ENCODE measurements at regions not wholly inside any gene's neighbourhood (a gene's known extent, or its start where the extent isn't known, plus 50 kb on each side); places are given as distances from the start of the nearest gene placed in this dataset.
"Not testable (repeated sequence)": the region's sequence is repeated elsewhere in the genome, so short reads cannot be mapped to it uniquely, and the experiment has no call there.

DNA sequence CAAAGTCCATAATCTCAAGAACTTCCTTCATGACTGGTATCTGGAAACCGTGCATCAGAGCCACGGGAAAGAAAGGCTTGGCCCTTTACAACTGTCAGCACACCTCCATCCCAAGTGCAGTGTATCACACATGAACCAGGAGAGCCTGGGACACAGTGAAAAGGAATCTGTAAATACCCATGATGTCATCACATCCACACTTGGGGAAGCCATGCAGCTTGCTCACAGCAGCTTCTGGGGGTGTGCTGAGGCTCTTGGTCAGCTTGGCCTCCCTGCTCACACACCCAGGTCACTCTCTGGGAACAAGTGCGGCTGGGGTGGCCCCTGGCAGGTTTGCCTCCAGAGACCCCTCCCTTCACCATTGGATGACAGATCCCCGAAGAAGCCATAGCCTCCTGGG is 51.6 kb upstream of the ASAH2B start:
- peak in 1 of 2 donors; percentile 26 for ATAC-seq
- intact Hi-C loops (cut with DNase I); DNase-seq: not testable (repeated sequence)

- intact Hi-C loops (cut with DNase I); DNase-seq: not testable (repeated sequence)
Observed at GRCh38 chr10:50684365-50684764, 55.4 kb upstream of the ASAH2B start.

DNA sequence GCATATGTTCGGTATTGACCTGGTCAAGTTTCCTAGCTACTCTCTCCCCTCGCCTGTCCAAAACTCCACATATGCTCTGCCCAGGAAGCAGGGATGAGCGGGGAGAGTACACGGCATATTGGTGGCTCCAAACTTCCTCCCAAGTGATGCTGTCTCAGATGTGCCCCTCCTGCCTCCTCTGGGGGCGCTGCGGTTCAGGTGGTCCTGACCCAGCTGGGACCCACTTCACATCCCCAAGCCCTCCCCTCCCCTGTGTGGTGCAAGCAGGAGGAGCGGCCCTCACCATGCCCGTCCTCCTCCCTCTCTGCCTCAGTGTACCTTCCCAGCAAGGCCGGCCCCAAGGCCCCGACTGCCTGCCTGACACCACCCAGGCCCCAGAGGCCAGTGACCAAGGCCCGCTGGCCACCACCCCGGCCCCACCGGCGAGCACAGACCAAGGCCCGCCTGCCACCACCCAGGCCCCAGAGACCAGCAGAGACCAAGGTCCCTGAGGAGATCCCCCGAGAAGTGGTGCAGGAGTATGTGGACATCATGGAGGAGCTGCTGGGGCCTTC is 56.5 kb upstream of the ASAH2B start:
- ATAC-seq; DNase-seq; intact Hi-C loops (cut with DNase I): not testable (repeated sequence)

More at GRCh38 chr10:50684365-50684764, 55.4 kb upstream of the ASAH2B start:
- not testable (repeated sequence) for ATAC-seq

GRCh38 chr10:50680606-50681005 is 56.9 kb upstream of the SGMS1 start:
- ATAC-seq; DNase-seq; intact Hi-C loops (cut with DNase I): not testable (repeated sequence)

GRCh38 chr10:50679149-50679548 is 55.4 kb upstream of the SGMS1 start:
- ATAC-seq (no peak), DNase-seq (no peak)
- intact Hi-C loops (cut with DNase I): no loop called here

GRCh38 chr10:50675555-50675954 is 51.8 kb upstream of the SGMS1 start:
- ATAC-seq; DNase-seq; intact Hi-C loops (cut with DNase I): not testable (repeated sequence)

- intact Hi-C loops (cut with DNase I): no loop called here
- DNase-seq: no peak
- no peak for ATAC-seq
Observed at GRCh38 chr10:50674469-50675254, 50.9 kb upstream of the SGMS1 start.

Data from left cardiac atrium (tissue), 4 donors.